HCT116 (cell line): ENCODE measurements at regions not wholly inside any gene's neighbourhood (a gene's known extent, or its start where the extent isn't known, plus 50 kb on each side); places are given as distances from the start of the nearest gene placed in this dataset.

Experiments used
- ATF3 ChIP-seq: IDR thresholded peaks from 2 replicates; pipeline ENCODE4 v1.6.1; 2012
- CEBPB ChIP-seq: IDR thresholded peaks from 2 replicates; pipeline ENCODE4 v1.6.1; 2012; ENCODE audit warnings: low read depth
- CTCF ChIP-seq, 3 experiments: fragments of 200-600 bp in 1 of 3; sonication (generic) in 1 of 3; IDR thresholded peaks in 2 of 3; conservative IDR thresholded peaks in 1 of 3; 2 replicates each; pipeline ENCODE4 v1.5.1; 2012 to 2017; ENCODE audit warnings: low read depth in 2 of 3, low read length in 2 of 3, antibody characterized with exemption in 1 of 3, borderline replicate concordance in 1 of 3, control low read depth in 1 of 3, mild to moderate bottlenecking in 1 of 3, mixed read lengths in 1 of 3, mixed run types in 1 of 3, moderate library complexity in 1 of 3; ENCODE audit not compliant: insufficient read depth in 1 of 3
- ELF1 ChIP-seq: IDR thresholded peaks from 2 replicates; pipeline ENCODE4 v1.6.1; 2012; ENCODE audit warnings: low read depth, borderline replicate concordance
- EZH2 ChIP-seq: fragments of 200-600 bp; sonication (generic); IDR thresholded peaks from 2 replicates; pipeline ENCODE4 v1.6.1; 2017; ENCODE audit warnings: antibody characterized with exemption, mixed run types
- EZH2phosphoT487 ChIP-seq: fragments of 200-600 bp; IDR thresholded peaks from 2 replicates; pipeline ENCODE4 v1.6.1; 2018; ENCODE audit warnings: antibody characterized with exemption, borderline replicate concordance
- POLR2A ChIP-seq: IDR thresholded peaks from 2 replicates; pipeline ENCODE4 v1.7.0; 2011; ENCODE audit warnings: borderline replicate concordance; ENCODE audit not compliant: insufficient read depth, insufficient read length; ENCODE audit errors: extremely low read depth
- RAD21 ChIP-seq: IDR thresholded peaks from 2 replicates; pipeline ENCODE4 v1.6.1; 2012; ENCODE audit warnings: low read depth, mild to moderate bottlenecking
- YY1 ChIP-seq: IDR thresholded peaks from 2 replicates; pipeline ENCODE4 v1.6.1; 2011; ENCODE audit warnings: low read length, low read depth, moderate library complexity, mild to moderate bottlenecking; ENCODE audit not compliant: insufficient replicate concordance; ENCODE audit errors: extremely low read depth

- TF ChIP-seq ATF3, result no peak
- no peak for TF ChIP-seq CTCF (IDR thresholded peaks at IDR 0.05 in 2 of 3, conservative IDR thresholded peaks at IDR 0.05 in 1 of 3; ENCODE audit: borderline replicate concordance in 1 of 3, insufficient read depth in 1 of 3, low read depth in 2 of 3, low read length in 2 of 3)
- no peak for TF ChIP-seq POLR2A
- TF ChIP-seq EZH2phosphoT487, result no peak
- no peak for TF ChIP-seq YY1
- no peak for TF ChIP-seq ELF1
- TF ChIP-seq CEBPB, result no peak
- no peak for TF ChIP-seq EZH2
- no peak for TF ChIP-seq RAD21
Measured at GRCh38 chrX:104432321-104432720, 133.7 kb upstream of the IL1RAPL2 start.
